GM12864 (cell line): ENCODE measurements at regions not wholly inside any gene's neighbourhood (a gene's known extent, or its start where the extent isn't known, plus 50 kb on each side); places are given as distances from the start of the nearest gene placed in this dataset.

Experiments
- DNase-seq: peaks from one replicate; pipeline ENCODE4 v3.0.0-alpha.2; 2011; ENCODE audit warnings: low read depth
- H3K4me3 ChIP-seq: 2 replicates; pipeline ENCODE4 v1.5.1; 2011; ENCODE audit warnings: mild to moderate bottlenecking, low read depth, low read length, control low read depth
- CTCF ChIP-seq: IDR thresholded peaks from 2 replicates; pipeline ENCODE4 v1.5.1; 2011; ENCODE audit warnings: low read depth, mild to moderate bottlenecking, moderate library complexity, low read length, control low read depth, inconsistent platforms; ENCODE audit errors: missing control alignments

DNA sequence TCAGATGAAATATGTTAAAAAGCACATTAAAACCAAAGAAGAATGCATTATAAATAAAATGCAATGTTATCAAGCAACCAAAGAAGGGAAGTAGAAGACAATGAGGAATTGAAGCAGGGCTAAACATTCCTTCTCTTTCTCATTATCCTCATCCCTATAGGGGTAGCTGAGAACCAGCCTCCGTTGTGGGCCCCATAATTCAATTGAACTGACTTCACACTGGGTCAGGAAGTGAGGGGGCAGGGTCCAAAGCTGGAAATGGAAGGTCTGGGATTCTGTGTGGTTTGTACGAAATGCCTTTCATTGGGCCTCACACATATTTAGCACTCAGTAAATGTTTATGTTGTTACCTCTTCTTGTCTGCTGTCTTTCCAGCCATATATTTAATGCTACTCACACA, 220.4 kb upstream of the CD180 start:
- DNase-seq = no peak
- TF ChIP-seq CTCF = no peak
- no peak overlapping the region for H3K4me3 ChIP-seq

GRCh38 chr5:67416133-67416937, 219.7 kb upstream of the CD180 start:
- TF ChIP-seq CTCF = no peak
- H3K4me3 ChIP-seq = no peak overlapping the region
- no peak for DNase-seq

DNA sequence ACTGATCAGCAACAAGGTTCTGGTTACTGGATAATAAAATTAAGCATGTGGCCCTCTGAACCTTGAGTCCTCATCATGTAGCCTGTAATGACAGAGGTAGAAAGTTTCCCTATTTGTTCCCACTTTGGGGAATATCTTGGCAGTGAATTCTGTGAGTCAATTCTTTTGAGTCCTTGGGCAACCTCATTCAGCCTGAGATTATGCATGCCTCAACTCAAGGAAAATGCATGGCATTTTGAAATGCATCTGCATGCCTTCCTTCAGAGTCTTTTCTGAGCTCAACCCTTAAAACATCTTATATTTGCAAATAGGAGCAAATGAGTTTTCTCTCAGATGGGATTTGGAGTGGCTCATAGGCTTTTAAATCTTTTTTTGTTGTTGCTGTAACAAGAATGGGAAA, 218.1 kb upstream of the CD180 start:
- no peak for TF ChIP-seq CTCF
- no peak for DNase-seq
- H3K4me3 ChIP-seq = no peak overlapping the region

- no peak overlapping the region for H3K4me3 ChIP-seq
- DNase-seq = no peak
- TF ChIP-seq CTCF = no peak
These were observed 217.1 kb upstream of the CD180 start for GRCh38 chr5:67413721-67414120.

DNA sequence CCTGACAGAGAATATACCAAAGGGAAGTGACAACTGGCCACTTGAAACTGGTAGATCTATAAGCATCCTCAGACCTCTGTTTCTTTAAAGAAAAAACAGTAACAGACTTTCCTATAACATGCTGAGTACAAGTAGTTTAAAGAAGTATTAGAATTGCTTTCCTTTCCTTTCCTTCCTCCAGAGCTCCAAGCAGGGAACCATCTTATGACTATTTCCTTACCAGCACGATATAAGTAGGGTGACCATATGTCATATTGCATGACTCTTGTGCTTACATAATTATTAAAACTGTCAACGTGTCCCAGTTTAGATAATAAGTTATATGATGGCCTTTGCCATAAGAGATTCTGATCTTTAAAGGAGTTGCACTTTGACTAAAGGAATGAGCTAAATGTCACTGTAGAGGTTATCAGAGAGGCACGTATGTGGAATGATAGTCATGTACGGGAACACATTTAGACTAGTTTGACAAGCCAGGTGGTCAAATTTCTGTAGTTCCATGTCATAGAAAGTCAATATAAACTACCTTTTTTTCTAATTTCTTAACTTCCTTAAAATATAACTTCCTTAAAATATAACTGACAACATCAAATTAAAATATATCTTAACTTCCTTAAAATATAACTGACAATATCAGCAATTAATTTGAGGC, 212.7 kb upstream of the CD180 start:
- no peak overlapping the region for H3K4me3 ChIP-seq
- TF ChIP-seq CTCF = no peak
- DNase-seq = no peak

- DNase-seq = no peak
- H3K4me3 ChIP-seq = no peak overlapping the region
- TF ChIP-seq CTCF = no peak
These were observed 211.4 kb upstream of the CD180 start for GRCh38 chr5:67407979-67408378.

DNA sequence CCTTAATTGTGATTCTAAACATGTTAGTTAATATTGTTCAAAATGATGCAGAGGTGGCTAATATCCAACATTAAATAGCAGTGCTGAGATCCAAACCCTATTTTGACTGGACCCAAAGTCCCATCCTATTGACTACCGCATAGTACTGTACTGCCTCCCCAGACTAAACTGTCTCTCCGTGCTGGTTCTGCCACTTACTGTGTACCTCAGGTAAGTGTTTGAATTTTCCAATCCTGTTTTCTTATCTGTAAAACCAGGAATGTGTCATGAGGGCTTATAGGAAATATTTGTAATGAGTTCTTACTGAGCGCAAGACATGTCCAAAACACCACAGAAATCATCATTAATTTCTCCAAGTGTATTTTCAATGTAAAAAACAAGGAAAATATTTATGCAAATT, 209.2 kb upstream of the CD180 start:
- DNase-seq = no peak
- no peak for TF ChIP-seq CTCF

More for the DNA sequence above, 209.2 kb upstream of the CD180 start:
- H3K4me3 ChIP-seq = no peak overlapping the region
